HG02870 (cell line): ENCODE measurements at regions not wholly inside any gene's neighbourhood (a gene's known extent, or its start where the extent isn't known, plus 50 kb on each side); places are given as distances from the start of the nearest gene placed in this dataset.

Experiments
- ATAC-seq: cut with Tn5 transposase; IDR thresholded peaks from one replicate; pipeline ENCODE4 v1.9.1; 2021; ENCODE audit warnings: mild to moderate bottlenecking, moderate library complexity; ENCODE audit not compliant: unreplicated experiment

GRCh38 chr2:18797133-18797845, 207.9 kb upstream of the NT5C1B start:
- ATAC-seq = no peak

DNA sequence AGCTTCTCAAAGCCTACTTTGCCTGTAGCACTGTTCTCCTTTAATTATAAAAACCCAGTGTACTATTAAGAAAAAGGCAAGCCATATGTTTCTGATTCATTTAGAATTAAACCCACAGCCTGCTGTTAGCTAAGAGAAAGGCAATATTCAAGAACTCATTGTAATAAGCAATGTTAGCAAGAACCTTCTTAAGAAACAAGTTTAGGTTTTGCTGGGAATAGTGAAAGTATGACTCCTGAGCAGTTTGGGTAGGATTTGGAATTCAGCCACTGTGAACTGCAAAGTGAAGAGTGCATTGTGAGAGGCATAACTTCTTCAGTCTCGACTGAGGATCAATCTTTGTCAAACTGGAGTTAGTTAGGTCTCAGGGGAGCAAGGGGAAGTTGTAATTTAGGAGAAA, 206.5 kb upstream of the NT5C1B start:
- no peak for ATAC-seq

DNA sequence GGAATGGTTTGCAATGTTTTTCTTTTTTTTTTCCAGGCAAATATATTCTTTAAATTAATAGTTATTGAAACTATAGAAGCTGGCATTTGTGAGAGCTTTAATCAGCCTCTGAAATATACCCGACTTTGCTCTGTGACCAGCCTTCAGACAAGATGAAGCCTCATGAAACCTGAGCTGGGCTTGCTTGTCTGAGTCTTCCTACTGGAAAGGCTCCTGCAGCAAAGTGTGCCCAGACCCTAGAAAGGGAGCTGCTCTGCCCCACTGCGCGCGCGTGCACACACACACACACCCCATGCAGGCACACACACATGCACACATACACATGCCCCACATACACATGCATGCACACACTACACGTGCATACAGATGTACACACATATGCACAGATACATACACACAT, 203.3 kb upstream of the NT5C1B start:
- no peak for ATAC-seq

- ATAC-seq = no peak
Observed at GRCh38 chr2:18792226-18792629, 202.9 kb upstream of the NT5C1B start.

DNA sequence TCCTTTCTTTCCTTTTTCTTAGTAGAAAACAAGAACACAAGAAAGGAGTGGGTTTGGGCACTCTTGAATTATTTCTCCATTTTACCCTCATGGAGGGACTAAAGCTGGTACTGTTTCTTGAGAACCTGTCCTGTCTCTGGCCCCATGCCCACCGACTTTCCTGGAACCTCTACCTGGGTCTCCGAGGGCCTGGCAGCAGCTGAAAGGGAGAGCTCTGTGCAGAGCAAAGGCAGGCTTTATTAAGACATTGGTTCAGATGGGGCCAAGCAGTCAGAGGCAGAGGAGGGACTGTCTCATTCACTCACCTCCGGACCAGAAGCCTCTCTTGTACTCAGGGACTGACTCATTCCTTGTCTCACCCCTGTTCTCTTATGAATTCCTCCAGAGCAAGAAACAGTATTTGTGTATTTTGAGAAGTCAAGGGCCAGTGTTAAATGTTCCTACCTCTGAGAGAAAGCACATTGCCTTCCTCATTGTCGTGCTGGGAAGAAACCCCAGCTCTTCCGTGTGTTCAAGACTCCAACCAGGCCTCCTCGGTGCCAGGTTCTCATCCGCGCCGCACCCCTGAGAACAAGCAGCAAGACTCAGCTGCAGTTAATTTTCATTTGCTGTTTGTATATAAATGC, 201.9 kb upstream of the NT5C1B start:
- no peak for ATAC-seq

- ATAC-seq = no peak
Observed at GRCh38 chr2:18790509-18791171, 201.3 kb upstream of the NT5C1B start.

DNA sequence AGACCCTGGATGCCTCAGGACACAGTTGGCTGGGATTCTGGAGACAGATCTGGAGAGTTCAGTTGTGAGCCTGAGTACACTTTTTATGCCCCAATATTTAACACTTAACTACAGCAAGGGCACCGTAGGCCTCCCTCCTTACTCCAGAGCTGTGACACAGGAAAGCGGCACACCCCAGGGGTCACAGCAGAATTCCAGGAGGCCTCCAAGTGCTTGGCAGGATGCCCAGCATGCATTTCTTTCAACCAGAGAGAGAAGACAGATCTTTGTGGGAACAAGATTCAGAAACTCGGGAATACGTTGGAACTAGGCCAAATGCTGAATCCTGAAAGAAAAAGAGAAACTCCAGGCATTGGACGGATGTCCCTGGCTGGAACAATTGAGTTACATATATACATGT, 199.2 kb upstream of the NT5C1B start:
- ATAC-seq = no peak

DNA sequence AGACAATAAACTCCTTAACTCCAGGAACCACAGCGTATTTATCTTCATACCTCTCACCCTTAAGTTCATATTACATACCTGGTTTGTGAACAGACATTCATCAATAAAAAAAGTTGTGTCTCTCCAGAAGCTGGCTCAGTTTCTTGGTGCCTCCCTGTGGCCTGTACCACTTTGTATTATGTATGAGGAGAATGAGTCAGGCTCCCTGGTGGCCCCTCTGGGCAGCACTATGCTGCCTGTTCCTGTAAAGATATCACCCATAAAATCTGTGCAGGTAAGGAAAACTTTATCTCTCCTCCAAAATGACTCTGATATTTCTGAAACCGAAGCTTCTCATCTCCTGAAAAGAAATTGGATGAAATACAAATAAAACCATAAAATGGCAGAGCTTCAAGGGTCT, 198.4 kb upstream of the NT5C1B start:
- no peak for ATAC-seq

GRCh38 chr2:18784245-18784644, 194.9 kb upstream of the NT5C1B start:
- no peak for ATAC-seq

DNA sequence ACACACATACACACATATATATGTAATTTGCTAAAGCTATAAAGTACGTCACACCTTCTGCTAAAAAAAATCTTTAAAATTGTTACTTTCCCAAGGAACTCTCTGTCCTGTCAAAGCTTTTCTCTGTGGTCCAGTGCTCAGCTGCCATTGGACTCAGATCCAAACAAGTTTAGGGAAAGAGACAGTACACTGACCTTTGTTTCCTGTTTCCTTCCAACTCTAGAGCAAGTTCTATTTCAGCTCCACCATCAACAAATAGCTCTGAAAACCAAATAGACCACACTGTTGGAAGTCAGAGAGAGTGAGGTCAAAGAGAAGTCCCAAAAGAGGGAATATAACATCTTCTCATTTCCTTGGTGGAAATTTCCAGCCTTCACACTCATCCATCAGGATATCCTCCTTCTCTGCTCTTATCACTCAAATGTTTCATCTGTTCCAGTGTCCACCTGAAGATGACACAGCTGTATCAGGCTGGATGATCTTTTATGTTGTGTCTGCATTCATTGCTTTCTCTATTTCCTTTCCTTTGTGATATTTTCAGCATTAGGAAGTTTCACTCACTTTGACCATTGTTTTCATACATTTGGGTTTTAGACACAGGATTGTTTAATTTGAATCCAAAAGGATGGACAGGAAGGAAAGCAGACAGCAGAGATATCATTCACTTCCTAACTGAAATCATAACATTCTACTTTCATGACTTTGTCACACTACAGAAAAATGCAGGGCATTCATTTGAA, 192.3 kb upstream of the NT5C1B start:
- ATAC-seq = no peak

GRCh38 chr2:18777250-18777812, 188.0 kb upstream of the NT5C1B start:
- ATAC-seq = no peak

DNA sequence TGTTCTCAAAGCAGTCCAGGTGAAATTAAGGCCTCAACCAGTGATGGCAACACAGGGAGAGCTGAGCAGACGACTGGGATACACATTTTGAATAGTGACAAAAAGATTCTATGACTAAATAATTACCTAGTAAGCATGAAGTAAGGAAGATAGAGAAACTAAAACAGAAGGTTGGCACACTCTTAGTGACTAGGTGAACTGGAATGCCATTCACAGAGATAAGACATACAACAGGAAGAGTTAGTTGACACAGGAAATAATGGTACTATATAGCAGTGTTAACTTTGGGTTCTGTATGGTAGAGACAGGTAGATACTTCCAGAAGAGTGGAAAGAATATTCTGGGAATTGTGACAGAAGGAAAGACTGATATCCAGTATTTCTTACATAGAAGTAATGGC, 181.8 kb upstream of the NT5C1B start:
- no peak for ATAC-seq

- no peak for ATAC-seq
Observed at GRCh38 chr2:18763338-18763737, 174.0 kb upstream of the NT5C1B start.

GRCh38 chr2:18762667-18763066, 173.3 kb upstream of the NT5C1B start:
- no peak for ATAC-seq

DNA sequence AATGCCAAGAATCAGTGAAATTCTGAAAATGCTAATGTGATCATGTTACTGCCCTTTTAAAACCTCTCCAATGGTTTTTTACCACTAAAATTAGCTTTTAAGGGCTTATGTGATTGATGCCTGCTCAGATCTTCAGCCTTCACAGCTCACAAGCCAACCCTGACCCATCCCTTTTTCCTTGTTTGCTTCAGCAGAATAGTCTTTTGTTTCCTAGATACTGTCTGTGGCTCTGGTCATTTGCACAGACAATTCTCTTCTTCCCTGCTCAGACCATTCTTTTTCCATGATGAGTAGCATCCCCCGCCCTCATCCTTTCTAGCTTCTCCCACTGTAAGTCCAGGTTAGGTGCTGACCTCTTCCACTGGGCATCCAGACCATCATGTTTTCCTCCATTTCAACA, 164.9 kb upstream of the NT5C1B start:
- ATAC-seq = no peak

- no peak for ATAC-seq
Observed at GRCh38 chr2:18753722-18754121, 164.4 kb upstream of the NT5C1B start.

DNA sequence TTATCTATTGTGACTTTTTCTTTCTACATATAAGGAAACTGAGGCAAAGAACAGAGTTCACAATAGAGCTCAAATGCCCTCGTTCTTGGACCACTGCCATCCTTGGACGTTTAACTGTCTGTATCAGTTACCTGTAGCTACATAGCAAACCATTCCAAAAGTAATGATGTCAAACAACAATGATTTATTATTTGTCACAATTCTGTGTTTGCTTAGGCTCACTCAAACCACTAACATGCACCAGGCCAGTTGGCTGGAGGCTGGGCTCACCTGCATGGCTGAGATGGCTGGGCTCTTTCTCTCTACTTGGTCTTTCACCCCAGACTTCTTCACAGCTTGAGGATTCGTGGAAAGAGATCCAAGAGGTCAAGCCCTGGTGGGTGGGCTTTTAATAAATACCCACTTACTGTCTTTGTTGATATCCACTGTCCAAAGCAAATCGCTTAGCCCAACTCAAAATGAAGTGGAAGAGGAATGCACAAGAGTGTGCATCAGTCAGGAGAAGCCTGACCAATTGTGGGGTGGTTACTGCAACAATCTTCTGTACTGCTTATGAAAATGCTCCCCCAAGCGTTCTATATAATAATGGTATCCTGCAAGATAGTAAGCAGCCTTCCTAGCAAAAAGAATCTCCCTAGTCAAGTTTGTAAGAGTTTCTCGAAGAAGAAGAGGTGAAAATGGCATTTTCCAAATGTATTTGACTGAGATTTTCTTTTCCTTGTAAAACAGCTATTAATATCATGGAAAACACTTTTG, 163.5 kb upstream of the NT5C1B start:
- no peak for ATAC-seq

DNA sequence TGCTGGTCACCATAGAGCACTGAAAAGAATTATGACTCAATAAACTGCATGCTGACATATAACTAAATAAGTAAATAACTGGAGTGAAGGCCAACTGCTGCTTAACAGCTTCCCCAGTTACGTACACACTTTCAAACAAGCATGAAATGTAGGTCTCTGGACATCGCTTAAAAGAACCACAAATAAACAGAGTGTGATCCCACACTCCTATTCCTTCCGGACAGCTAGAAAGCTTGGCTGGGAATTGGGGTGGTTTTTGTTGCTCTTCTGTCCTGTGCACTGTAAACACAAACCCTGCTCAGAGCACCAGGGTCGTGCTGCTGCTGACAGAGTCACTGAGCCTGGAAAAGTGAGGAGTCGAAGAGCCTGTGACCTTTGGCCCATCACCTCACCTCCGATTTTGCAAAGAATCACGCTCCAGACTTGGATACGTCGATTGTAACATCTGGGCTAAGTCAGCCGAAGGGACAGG, 162.7 kb upstream of the NT5C1B start:
- no peak for ATAC-seq

- ATAC-seq = no peak
Observed at GRCh38 chr2:18750672-18751554, 161.5 kb upstream of the NT5C1B start.
